HepG2 (cell line): ENCODE measurements at regions not wholly inside any gene's neighbourhood (a gene's known extent, or its start where the extent isn't known, plus 50 kb on each side); places are given as distances from the start of the nearest gene placed in this dataset.

Experiments used
- ATAC-seq: fragments of 200-7000 bp; cut with Tn5 transposase; 3 replicates; pipeline ENCODE4 v1.9.1; 2020; ENCODE audit warnings: mild to moderate bottlenecking, moderate library complexity
- BruUV-seq: library from RNA; stranded (reverse); fragments of 400-500 nt; replicated peaks from 2 replicates; lab custom pipeline; 2021; lab: Mats Ljungman, UMichigan
- CTCF ChIA-PET: fragments of 300-600 bp; formaldehyde crosslinking; extraction: SDS; loops from one replicate; lab custom pipeline; 2021; ENCODE audit warnings: low total read pairs, inconsistent platforms, low intra/inter-chr PET ratio; lab: Yijun Ruan, JAX
- POLR2A ChIA-PET: fragments of 350-600 bp; sonication (Branson Sonifier 250); formaldehyde crosslinking; loops from one replicate; lab custom pipeline; 2020; ENCODE audit warnings: antibody characterized with exemption, inconsistent platforms; lab: Yijun Ruan, JAX
- DNase-seq: peaks from one replicate; pipeline ENCODE4 v3.0.0-alpha.2; 2015; ENCODE audit warnings: low spot score
- FAIRE-seq: peaks from 3 replicates; lab custom pipeline; 2011; peaks lifted over from hg19 to GRCh38; lab: Jason Lieb, UNC
- H2AFZ ChIP-seq: one replicate; pipeline ENCODE4 v1.6.1; 2011; ENCODE audit warnings: low read length, inconsistent platforms
- H3K27ac ChIP-seq: fragments of 300-600 bp; 3 replicates; pipeline ENCODE4 v1.8.0; 2011; ENCODE audit warnings: mixed run types, mild to moderate bottlenecking, mixed read lengths, low read length, inconsistent platforms; ENCODE audit not compliant: insufficient read depth; ENCODE audit errors: extremely low read length
- H3K27me3 ChIP-seq, 2 experiments: fragments of 200-600 bp in 1 of 2; 2 replicates in 1 of 2; 3 replicates in 1 of 2; pipeline versions ENCODE4 v1.6.0 to v1.8.0; 2011; ENCODE audit warnings: low read length in 2 of 2, mild to moderate bottlenecking in 2 of 2, moderate library complexity in 2 of 2, inconsistent platforms in 1 of 2; ENCODE audit not compliant: insufficient read depth in 2 of 2, control insufficient read depth in 1 of 2
- H3K36me3 ChIP-seq, 2 experiments: fragments of 200-600 bp in 1 of 2; replicated peaks in 1 of 2; 2 replicates in 1 of 2; 3 replicates in 1 of 2; pipeline versions ENCODE4 v1.5.1 to v1.8.0; 2011; ENCODE audit warnings: low read length in 2 of 2, inconsistent platforms in 1 of 2; ENCODE audit not compliant: insufficient read depth in 2 of 2, control insufficient read depth in 1 of 2
- H3K4me1 ChIP-seq: 2 replicates; pipeline ENCODE4 v1.5.1; 2012; ENCODE audit warnings: low read length, inconsistent platforms; ENCODE audit not compliant: insufficient read depth
- H3K4me2 ChIP-seq: 2 replicates; pipeline ENCODE4 v1.6.0; 2011; ENCODE audit warnings: low read depth, low read length, inconsistent platforms
- H3K4me3 ChIP-seq, 3 experiments: fragments of 200-600 bp in 1 of 3; sonication (generic), shearing (Covaris generic) in 1 of 3; replicated peaks in 1 of 3; 2 replicates each; pipeline ENCODE4 v1.5.1; 2011 to 2016; ENCODE audit warnings: low read length in 3 of 3, inconsistent platforms in 2 of 3, low read depth in 2 of 3, mild to moderate bottlenecking in 2 of 3, control low read depth in 1 of 3, mixed read lengths in 1 of 3; ENCODE audit not compliant: insufficient read depth in 1 of 3
- H3K79me2 ChIP-seq: one replicate; pipeline ENCODE4 v1.6.1; 2011; ENCODE audit warnings: low read length, inconsistent platforms; ENCODE audit not compliant: insufficient read depth
- H3K9ac ChIP-seq: 2 replicates; pipeline ENCODE4 v1.6.0; 2011; ENCODE audit warnings: mild to moderate bottlenecking, low read depth, low read length, inconsistent platforms; ENCODE audit not compliant: insufficient read depth
- H3K9me3 ChIP-seq: 2 replicates; pipeline ENCODE4 v1.5.1; 2012; ENCODE audit warnings: mild to moderate bottlenecking, low read length
- H4K20me1 ChIP-seq: 2 replicates; pipeline ENCODE4 v1.6.0; 2011; ENCODE audit warnings: inconsistent platforms, mild to moderate bottlenecking, low read length, moderate library complexity; ENCODE audit not compliant: insufficient read depth
- AKAP8 ChIP-seq: sonication (generic); formaldehyde crosslinking; IDR thresholded peaks from 2 replicates; pipeline ENCODE4 v1.5.1; 2020; ENCODE audit warnings: mild to moderate bottlenecking, missing genetic modification reagents
- CEBPB ChIP-seq: IDR thresholded peaks from 2 replicates; pipeline ENCODE4 v1.6.1; 2011; ENCODE audit warnings: low read depth, low read length, improper control_type of control experiment, borderline replicate concordance
- EP300 ChIP-seq, 3 experiments: sonication (generic) in 1 of 3; formaldehyde crosslinking in 1 of 3; IDR thresholded peaks; 2 replicates each; pipeline versions ENCODE4 v1.5.1 to v1.6.1; 2011 to 2020; ENCODE audit warnings: low read depth in 2 of 3, low read length in 2 of 3, borderline replicate concordance in 1 of 3, improper control_type of control experiment in 1 of 3, mild to moderate bottlenecking in 1 of 3, missing genetic modification reagents in 1 of 3, moderate library complexity in 1 of 3
- MIER2 ChIP-seq: IDR thresholded peaks from 2 replicates; pipeline ENCODE4 v1.6.1; 2016; ENCODE audit warnings: missing biosample characterization, missing genetic modification reagents
- RARA ChIP-seq: IDR thresholded peaks from 2 replicates; pipeline ENCODE4 v1.6.1; 2016; ENCODE audit warnings: missing genetic modification reagents, missing compliant biosample characterization
- RBFOX2 ChIP-seq: fragments of 200-400 bp; formaldehyde crosslinking; IDR thresholded peaks from 2 replicates; pipeline ENCODE4 v1.6.1; 2017; ENCODE audit warnings: low read depth, mild to moderate bottlenecking, low read length
- ZIK1 ChIP-seq: sonication (generic); formaldehyde crosslinking; IDR thresholded peaks from 2 replicates; pipeline ENCODE4 v1.5.0; 2020; ENCODE audit warnings: mild to moderate bottlenecking, low read depth, missing genetic modification reagents, borderline replicate concordance
- ZNF24 ChIP-seq: fragments of 450-650 bp; IDR thresholded peaks from 2 replicates; pipeline ENCODE4 v1.6.1; 2017; ENCODE audit warnings: antibody characterized with exemption, mild to moderate bottlenecking
- ZNF343 ChIP-seq: sonication (generic); formaldehyde crosslinking; IDR thresholded peaks from 2 replicates; pipeline ENCODE4 v1.4.0; 2020; ENCODE audit warnings: mild to moderate bottlenecking, missing genetic modification reagents
- ZNF549 ChIP-seq: sonication (generic); formaldehyde crosslinking; IDR thresholded peaks from 2 replicates; pipeline ENCODE4 v1.5.0; 2020; ENCODE audit warnings: missing genetic modification reagents
- ZNF619 ChIP-seq: sonication (generic); formaldehyde crosslinking; IDR thresholded peaks from 2 replicates; pipeline ENCODE4 v1.4.0; 2020; ENCODE audit warnings: mild to moderate bottlenecking, missing genetic modification reagents
- whole genome bisulfite sequencing: methylation state at CpG from one replicate; pipeline ENCODE4 v1.1.6; 2017; ENCODE audit warnings: low lambda C conversion rate; 5-methylcytosine and 5-hydroxymethylcytosine counted together
- in situ Hi-C: cut with HindIII; loops from 2 replicates; pipeline ENCODE4 v1.10.0; 2017; ENCODE audit warnings: low pct_unique_long_range_greater_than_20kb; ENCODE audit not compliant: extremely low pct_ligation_motif_present
- intact Hi-C: fragments of 100-400 bp; cut with micrococcal nuclease; formaldehyde crosslinking; loops from one replicate; pipeline ENCODE4 v1.10.0; 2022; ENCODE audit not compliant: unreplicated experiment
- TF ChIP-seq, protein P1 (sequence below): sonication (generic); formaldehyde crosslinking; IDR thresholded peaks from 2 replicates; pipeline ENCODE4 v1.4.0; 2020; ENCODE audit warnings: missing genetic modification reagents
- TF ChIP-seq, protein P2 (sequence below): fragments of 450-650 bp; IDR thresholded peaks from 2 replicates; pipeline ENCODE4 v1.6.1; 2016
- TF ChIP-seq, protein P3 (sequence below): sonication (generic); formaldehyde crosslinking; IDR thresholded peaks from 2 replicates; pipeline ENCODE4 v1.8.1; 2022; ENCODE audit warnings: mild to moderate bottlenecking, missing genetic modification reagents

- Histone ChIP-seq H3K27ac (no peak overlapping the region), H3K4me2 (no peak overlapping the region), H3K36me3 (no peaks in the 10 kb centered on the region), H3K9ac (no peak overlapping the region), H3K4me1 (no peaks in the 10 kb centered on the region), H4K20me1 (no peaks in the 10 kb centered on the region), H3K9me3 (no peaks in the 10 kb centered on the region)
- no peak for FAIRE-seq
- ATAC-seq: no peak
- intact Hi-C loops: no loop called here
- TF ChIP-seq RBFOX2 (no peak), ZNF549 (CRISPR knock-in tag) (no peak), ZNF619 (CRISPR knock-in tag) (no peak)
- TF ChIP-seq, all 625 proteins: peak for 0
- ChIA-PET CTCF (no interaction called here), POLR2A (no interaction called here)
- Histone ChIP-seq H3K4me3 (no peak overlapping the region), H3K27me3 (no peaks in the 10 kb centered on the region; a peak in 1 of 5 replicates), H2AFZ (no peak overlapping the region), H3K79me2 (no peaks in the 10 kb centered on the region)
- 27% methylated on average over 1 of the region's 1 CpG for WGBS
- no TSS peak for BruUV-seq
- DNase-seq: no peak
- in situ Hi-C loops: no loop called here
Measured at GRCh38 chr7:32273297-32273696, 203.1 kb upstream of the PDE1C start.

DNA sequence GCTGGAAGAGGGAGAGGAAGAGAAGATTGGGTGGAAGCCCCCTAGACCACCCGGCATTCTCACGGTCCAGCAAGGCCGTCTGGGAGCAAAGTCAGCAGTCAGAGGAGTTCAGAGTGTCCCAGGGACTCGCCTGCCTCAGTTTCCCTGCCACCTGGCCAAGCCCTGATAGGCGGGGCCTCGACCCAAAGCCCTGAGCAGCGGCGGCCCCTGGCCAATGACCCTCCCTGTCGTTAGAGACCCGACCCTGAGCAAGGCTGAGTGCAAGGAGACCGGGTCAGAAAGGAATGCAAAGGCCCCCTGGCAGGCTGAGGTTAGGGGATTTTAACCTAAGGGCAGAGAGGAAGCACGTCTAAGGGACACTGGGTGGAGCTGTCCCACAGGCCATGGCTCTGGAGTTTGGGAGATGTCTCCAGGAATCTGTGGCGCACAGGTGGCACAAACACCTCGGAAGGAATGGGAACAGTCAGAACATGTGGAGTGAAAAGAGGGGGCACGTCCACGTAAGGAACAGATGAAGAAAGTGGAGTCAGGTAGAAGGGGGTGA, 196.8 kb upstream of the PDE1C start:
- in situ Hi-C loops: no loop called here
- Histone ChIP-seq H3K27ac (no peak overlapping the region), H3K4me1 (no peaks in the 10 kb centered on the region), H3K79me2 (no peaks in the 10 kb centered on the region), H3K4me3 (no peak overlapping the region), H4K20me1 (no peaks in the 10 kb centered on the region), H3K9me3 (no peaks in the 10 kb centered on the region), H3K36me3 (no peaks in the 10 kb centered on the region), H2AFZ (no peak overlapping the region), H3K9ac (no peak overlapping the region), H3K27me3 (peaks cover 0 to 8% of the 10 kb centered on the region in 2 experiments; a peak in 3 of 5 replicates), H3K4me2 (no peak overlapping the region)
- FAIRE-seq (no peak), DNase-seq (no peak), ATAC-seq (no peak)
- BruUV-seq: no TSS peak
- CTCF ChIA-PET: no interaction called here
- intact Hi-C loops: no loop called here
- WGBS: 14% methylated on average over 13 of the region's 16 CpGs
- POLR2A ChIA-PET: no interaction called here
- TF ChIP-seq RARA (CRISPR knock-in tag) (no peak), AKAP8 (CRISPR knock-in tag) (no peak), ZIK1 (no peak), ZNF24 (no peak), MIER2 (CRISPR knock-in tag) (no peak), CEBPB (no peak), EP300 (IDR thresholded peaks at IDR 0.05; ENCODE audit: low read depth in 2 of 2, low read length in 2 of 2) (no peak), EP300 (CRISPR knock-in tag; IDR thresholded peaks at IDR 0.05; ENCODE audit: borderline replicate concordance) (no peak), ZNF343 (CRISPR knock-in tag) (no peak)
- TF ChIP-seq, protein P1, sequence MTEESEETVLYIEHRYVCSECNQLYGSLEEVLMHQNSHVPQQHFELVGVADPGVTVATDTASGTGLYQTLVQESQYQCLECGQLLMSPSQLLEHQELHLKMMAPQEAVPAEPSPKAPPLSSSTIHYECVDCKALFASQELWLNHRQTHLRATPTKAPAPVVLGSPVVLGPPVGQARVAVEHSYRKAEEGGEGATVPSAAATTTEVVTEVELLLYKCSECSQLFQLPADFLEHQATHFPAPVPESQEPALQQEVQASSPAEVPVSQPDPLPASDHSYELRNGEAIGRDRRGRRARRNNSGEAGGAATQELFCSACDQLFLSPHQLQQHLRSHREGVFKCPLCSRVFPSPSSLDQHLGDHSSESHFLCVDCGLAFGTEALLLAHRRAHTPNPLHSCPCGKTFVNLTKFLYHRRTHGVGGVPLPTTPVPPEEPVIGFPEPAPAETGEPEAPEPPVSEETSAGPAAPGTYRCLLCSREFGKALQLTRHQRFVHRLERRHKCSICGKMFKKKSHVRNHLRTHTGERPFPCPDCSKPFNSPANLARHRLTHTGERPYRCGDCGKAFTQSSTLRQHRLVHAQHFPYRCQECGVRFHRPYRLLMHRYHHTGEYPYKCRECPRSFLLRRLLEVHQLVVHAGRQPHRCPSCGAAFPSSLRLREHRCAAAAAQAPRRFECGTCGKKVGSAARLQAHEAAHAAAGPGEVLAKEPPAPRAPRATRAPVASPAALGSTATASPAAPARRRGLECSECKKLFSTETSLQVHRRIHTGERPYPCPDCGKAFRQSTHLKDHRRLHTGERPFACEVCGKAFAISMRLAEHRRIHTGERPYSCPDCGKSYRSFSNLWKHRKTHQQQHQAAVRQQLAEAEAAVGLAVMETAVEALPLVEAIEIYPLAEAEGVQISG (CRISPR knock-in tag): no peak
- TF ChIP-seq, protein P2, sequence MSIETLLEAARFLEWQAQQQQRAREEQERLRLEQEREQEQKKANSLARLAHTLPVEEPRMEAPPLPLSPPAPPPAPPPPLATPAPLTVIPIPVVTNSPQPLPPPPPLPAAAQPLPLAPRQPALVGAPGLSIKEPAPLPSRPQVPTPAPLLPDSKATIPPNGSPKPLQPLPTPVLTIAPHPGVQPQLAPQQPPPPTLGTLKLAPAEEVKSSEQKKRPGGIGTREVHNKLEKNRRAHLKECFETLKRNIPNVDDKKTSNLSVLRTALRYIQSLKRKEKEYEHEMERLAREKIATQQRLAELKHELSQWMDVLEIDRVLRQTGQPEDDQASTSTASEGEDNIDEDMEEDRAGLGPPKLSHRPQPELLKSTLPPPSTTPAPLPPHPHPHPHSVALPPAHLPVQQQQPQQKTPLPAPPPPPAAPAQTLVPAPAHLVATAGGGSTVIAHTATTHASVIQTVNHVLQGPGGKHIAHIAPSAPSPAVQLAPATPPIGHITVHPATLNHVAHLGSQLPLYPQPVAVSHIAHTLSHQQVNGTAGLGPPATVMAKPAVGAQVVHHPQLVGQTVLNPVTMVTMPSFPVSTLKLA: no peak
- TF ChIP-seq, protein P3, sequence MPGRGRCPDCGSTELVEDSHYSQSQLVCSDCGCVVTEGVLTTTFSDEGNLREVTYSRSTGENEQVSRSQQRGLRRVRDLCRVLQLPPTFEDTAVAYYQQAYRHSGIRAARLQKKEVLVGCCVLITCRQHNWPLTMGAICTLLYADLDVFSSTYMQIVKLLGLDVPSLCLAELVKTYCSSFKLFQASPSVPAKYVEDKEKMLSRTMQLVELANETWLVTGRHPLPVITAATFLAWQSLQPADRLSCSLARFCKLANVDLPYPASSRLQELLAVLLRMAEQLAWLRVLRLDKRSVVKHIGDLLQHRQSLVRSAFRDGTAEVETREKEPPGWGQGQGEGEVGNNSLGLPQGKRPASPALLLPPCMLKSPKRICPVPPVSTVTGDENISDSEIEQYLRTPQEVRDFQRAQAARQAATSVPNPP (CRISPR knock-in tag): no peak
